ENCODE measurements at regions not wholly inside any gene's neighbourhood (a gene's known extent, or its start where the extent isn't known, plus 50 kb on each side); places are given as distances from the start of the nearest gene placed in this dataset.

DNA sequence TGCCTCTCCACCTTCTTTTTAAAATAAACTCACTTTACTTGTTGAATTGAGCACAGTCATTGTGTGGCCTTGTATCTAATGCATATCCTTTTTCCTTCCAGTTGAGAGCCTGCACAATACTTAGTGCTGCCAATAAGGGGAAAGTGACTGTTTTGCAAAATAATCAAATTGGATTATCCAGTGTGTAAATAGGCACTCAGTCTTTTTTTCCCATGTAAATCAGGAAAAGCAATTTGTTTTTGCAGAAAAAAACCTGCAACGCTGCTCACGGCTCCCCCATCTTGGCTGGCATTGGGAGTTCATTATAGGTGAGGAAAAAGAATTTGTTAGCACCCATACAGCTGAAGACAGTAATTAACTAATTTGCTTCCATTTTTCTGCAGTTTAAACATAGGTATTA lies 299.9 kb downstream of the CSNK1G3 start:
- TF ChIP-seq EZH2 (IDR thresholded peaks at IDR 0.05; ENCODE audit: insufficient read depth, poor library complexity, severe bottlenecking): no peak
- no peak for TF ChIP-seq EZH2phosphoT487 (IDR thresholded peaks at IDR 0.05; ENCODE audit: insufficient read depth, low read depth)
